GM23338 (cell line): ENCODE measurements at regions not wholly inside any gene's neighbourhood (a gene's known extent, or its start where the extent isn't known, plus 50 kb on each side); places are given as distances from the start of the nearest gene placed in this dataset.

Experiments
- ATAC-seq: fragments of 200-7000 bp; cut with Tn5 transposase; 3 replicates; pipeline ENCODE4 v1.9.1; 2020
- DNase-seq: peaks from one replicate; pipeline ENCODE4 v3.0.0-alpha.2; 2015; ENCODE audit warnings: low spot score
- H2AFZ ChIP-seq: fragments of 200-600 bp; sonication (generic); 2 replicates; pipeline ENCODE4 v1.8.0; 2016; ENCODE audit warnings: antibody characterized with exemption, mild to moderate bottlenecking, moderate library complexity
- H3F3A ChIP-seq: fragments of 200-600 bp; sonication (generic); replicated peaks from 2 replicates; pipeline ENCODE4 v1.8.0; 2017; ENCODE audit warnings: antibody characterized with exemption, mixed run types, low read depth
- H3K27ac ChIP-seq: fragments of 200-600 bp; sonication (generic); 2 replicates; pipeline ENCODE4 v1.6.1; 2016; ENCODE audit warnings: low read depth
- H3K27me3 ChIP-seq: fragments of 200-600 bp; sonication (generic); 2 replicates; pipeline ENCODE4 v1.8.0; 2016; ENCODE audit warnings: mild to moderate bottlenecking, mixed run types, moderate library complexity; ENCODE audit not compliant: insufficient read depth
- H3K36me3 ChIP-seq: fragments of 200-600 bp; sonication (generic); 2 replicates; pipeline ENCODE4 v1.8.0; 2016; ENCODE audit warnings: mild to moderate bottlenecking; ENCODE audit not compliant: insufficient read depth
- H3K4me1 ChIP-seq: fragments of 200-600 bp; sonication (generic); 2 replicates; pipeline ENCODE4 v1.8.0; 2016; ENCODE audit warnings: mild to moderate bottlenecking, moderate library complexity; ENCODE audit not compliant: insufficient read depth
- H3K4me2 ChIP-seq: fragments of 200-600 bp; sonication (generic); 2 replicates; pipeline ENCODE4 v1.7.1; 2017; ENCODE audit warnings: mixed run types
- H3K4me3 ChIP-seq: fragments of 200-600 bp; sonication (generic); 2 replicates; pipeline ENCODE4 v1.6.1; 2016; ENCODE audit warnings: mixed run types
- H3K79me2 ChIP-seq: fragments of 200-600 bp; sonication (generic); replicated peaks from 2 replicates; pipeline ENCODE4 v1.8.0; 2017; ENCODE audit warnings: mild to moderate bottlenecking; ENCODE audit not compliant: insufficient read depth
- H3K9me2 ChIP-seq: fragments of 200-600 bp; sonication (generic); 2 replicates; pipeline ENCODE4 v1.8.0; 2017; ENCODE audit not compliant: insufficient read depth
- H4K20me1 ChIP-seq: fragments of 200-600 bp; sonication (generic); replicated peaks from 2 replicates; pipeline ENCODE4 v1.8.0; 2017; ENCODE audit warnings: mild to moderate bottlenecking; ENCODE audit not compliant: insufficient read depth
- H3K27ac Mint-ChIP-seq: 2 replicates; pipeline ENCODE4 v1.8.0; 2020; ENCODE audit warnings: inconsistent platforms, mild to moderate bottlenecking, moderate library complexity, mixed read lengths
- H3K27me3 Mint-ChIP-seq: 3 replicates; pipeline ENCODE4 v1.8.0; 2022; ENCODE audit warnings: low read depth, mild to moderate bottlenecking, moderate library complexity, mixed read lengths, inconsistent platforms; ENCODE audit not compliant: insufficient read depth, poor library complexity
- H3K36me3 Mint-ChIP-seq: 3 replicates; pipeline ENCODE4 v1.8.0; 2021; ENCODE audit warnings: low read depth, mild to moderate bottlenecking, inconsistent platforms, moderate library complexity, mixed read lengths
- H3K4me1 Mint-ChIP-seq: 3 replicates; pipeline ENCODE4 v1.8.0; 2020; ENCODE audit warnings: mild to moderate bottlenecking, inconsistent platforms, mixed read lengths
- H3K4me3 Mint-ChIP-seq: 3 replicates; pipeline ENCODE4 v1.8.0; 2021; ENCODE audit warnings: moderate library complexity, mild to moderate bottlenecking, inconsistent platforms, mixed read lengths
- H3K9me3 Mint-ChIP-seq: 3 replicates; pipeline ENCODE4 v1.8.0; 2020; ENCODE audit warnings: moderate library complexity, mild to moderate bottlenecking, inconsistent platforms, mixed read lengths
- CREB1 ChIP-seq: fragments of 250-450 bp; sonication (Bioruptor Pico); IDR thresholded peaks from 2 replicates; pipeline ENCODE4 v1.5.0; 2020; ENCODE audit warnings: low read depth, mild to moderate bottlenecking, moderate library complexity
- ETS1 ChIP-seq: IDR thresholded peaks from 2 replicates; pipeline ENCODE4 v1.6.1; 2016; ENCODE audit warnings: antibody characterized with exemption
- EZH2 ChIP-seq: fragments of 200-600 bp; sonication (generic); IDR thresholded peaks from one replicate; pipeline ENCODE4 v1.8.0; 2017; ENCODE audit warnings: antibody characterized with exemption, mild to moderate bottlenecking, low read depth; ENCODE audit not compliant: unreplicated experiment
- JUNB ChIP-seq: IDR thresholded peaks from one replicate; pipeline ENCODE4 v1.6.1; 2016; ENCODE audit warnings: antibody characterized with exemption; ENCODE audit not compliant: unreplicated experiment
- NANOG ChIP-seq: IDR thresholded peaks from 2 replicates; pipeline ENCODE4 v1.6.1; 2016; ENCODE audit warnings: antibody characterized with exemption, borderline replicate concordance
- STAT1 ChIP-seq: IDR thresholded peaks from one replicate; pipeline ENCODE4 v1.6.1; 2016; ENCODE audit warnings: antibody characterized with exemption; ENCODE audit not compliant: unreplicated experiment
- ZNF114 ChIP-seq: fragments of 250-450 bp; sonication (Bioruptor Pico); IDR thresholded peaks from 2 replicates; pipeline ENCODE4 v1.5.0; 2020; ENCODE audit warnings: mild to moderate bottlenecking, moderate library complexity
- ZNF331 ChIP-seq: fragments of 250-450 bp; sonication (Bioruptor Pico); IDR thresholded peaks from 2 replicates; pipeline ENCODE4 v1.5.0; 2020; ENCODE audit warnings: low read depth, mild to moderate bottlenecking, moderate library complexity
- ZNF462 ChIP-seq: fragments of 250-450 bp; sonication (Bioruptor Pico); IDR thresholded peaks from 2 replicates; pipeline ENCODE4 v1.5.0; 2020; ENCODE audit warnings: mild to moderate bottlenecking, moderate library complexity
- TF ChIP-seq, protein P1 (sequence below), 2 experiments: fragments of 200-600 bp in 1 of 2; sonication (generic) in 1 of 2; conservative IDR thresholded peaks; 2 replicates each; pipeline versions ENCODE4 v1.5.1 to v1.6.1; 2016 to 2017; ENCODE audit warnings: antibody characterized with exemption in 2 of 2, low read depth in 2 of 2, mild to moderate bottlenecking in 2 of 2, moderate library complexity in 1 of 2
- TF ChIP-seq, protein P2 (sequence below): IDR thresholded peaks from one replicate; pipeline ENCODE4 v1.6.1; 2018; ENCODE audit warnings: antibody characterized with exemption; ENCODE audit not compliant: unreplicated experiment

GRCh38 chr7:121519548-121520521 lies 123.7 kb upstream of the FAM3C start:
- no peak overlapping the region for H3K27ac ChIP-seq
- no peaks in the 10 kb centered on the region for H3K27me3 ChIP-seq
- H3F3A ChIP-seq = no peaks in the 10 kb centered on the region
- Mint-ChIP-seq H3K27ac (no peak overlapping the region), H3K4me3 (no peak overlapping the region), H3K9me3 (no peaks in the 10 kb centered on the region), H3K36me3 (no peaks in the 10 kb centered on the region), H3K4me1 (no peaks in the 10 kb centered on the region), H3K27me3 (no peaks in the 10 kb centered on the region)
- no peaks in the 10 kb centered on the region for H3K36me3 ChIP-seq
- no peaks in the 10 kb centered on the region for H3K79me2 ChIP-seq
- no peak overlapping the region for H3K4me2 ChIP-seq
- TF ChIP-seq EZH2 (no peak), ZNF462 (CRISPR knock-in tag) (no peak), ETS1 (no peak), NANOG (no peak), JUNB (no peak), CREB1 (no peak), ZNF114 (no peak), ZNF331 (CRISPR knock-in tag) (no peak), STAT1 (no peak)
- TF ChIP-seq, protein P1, sequence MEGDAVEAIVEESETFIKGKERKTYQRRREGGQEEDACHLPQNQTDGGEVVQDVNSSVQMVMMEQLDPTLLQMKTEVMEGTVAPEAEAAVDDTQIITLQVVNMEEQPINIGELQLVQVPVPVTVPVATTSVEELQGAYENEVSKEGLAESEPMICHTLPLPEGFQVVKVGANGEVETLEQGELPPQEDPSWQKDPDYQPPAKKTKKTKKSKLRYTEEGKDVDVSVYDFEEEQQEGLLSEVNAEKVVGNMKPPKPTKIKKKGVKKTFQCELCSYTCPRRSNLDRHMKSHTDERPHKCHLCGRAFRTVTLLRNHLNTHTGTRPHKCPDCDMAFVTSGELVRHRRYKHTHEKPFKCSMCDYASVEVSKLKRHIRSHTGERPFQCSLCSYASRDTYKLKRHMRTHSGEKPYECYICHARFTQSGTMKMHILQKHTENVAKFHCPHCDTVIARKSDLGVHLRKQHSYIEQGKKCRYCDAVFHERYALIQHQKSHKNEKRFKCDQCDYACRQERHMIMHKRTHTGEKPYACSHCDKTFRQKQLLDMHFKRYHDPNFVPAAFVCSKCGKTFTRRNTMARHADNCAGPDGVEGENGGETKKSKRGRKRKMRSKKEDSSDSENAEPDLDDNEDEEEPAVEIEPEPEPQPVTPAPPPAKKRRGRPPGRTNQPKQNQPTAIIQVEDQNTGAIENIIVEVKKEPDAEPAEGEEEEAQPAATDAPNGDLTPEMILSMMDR (conservative IDR thresholded peaks at IDR 0.05; ENCODE audit: low read depth in 2 of 2) = no peak
- TF ChIP-seq, protein P2, sequence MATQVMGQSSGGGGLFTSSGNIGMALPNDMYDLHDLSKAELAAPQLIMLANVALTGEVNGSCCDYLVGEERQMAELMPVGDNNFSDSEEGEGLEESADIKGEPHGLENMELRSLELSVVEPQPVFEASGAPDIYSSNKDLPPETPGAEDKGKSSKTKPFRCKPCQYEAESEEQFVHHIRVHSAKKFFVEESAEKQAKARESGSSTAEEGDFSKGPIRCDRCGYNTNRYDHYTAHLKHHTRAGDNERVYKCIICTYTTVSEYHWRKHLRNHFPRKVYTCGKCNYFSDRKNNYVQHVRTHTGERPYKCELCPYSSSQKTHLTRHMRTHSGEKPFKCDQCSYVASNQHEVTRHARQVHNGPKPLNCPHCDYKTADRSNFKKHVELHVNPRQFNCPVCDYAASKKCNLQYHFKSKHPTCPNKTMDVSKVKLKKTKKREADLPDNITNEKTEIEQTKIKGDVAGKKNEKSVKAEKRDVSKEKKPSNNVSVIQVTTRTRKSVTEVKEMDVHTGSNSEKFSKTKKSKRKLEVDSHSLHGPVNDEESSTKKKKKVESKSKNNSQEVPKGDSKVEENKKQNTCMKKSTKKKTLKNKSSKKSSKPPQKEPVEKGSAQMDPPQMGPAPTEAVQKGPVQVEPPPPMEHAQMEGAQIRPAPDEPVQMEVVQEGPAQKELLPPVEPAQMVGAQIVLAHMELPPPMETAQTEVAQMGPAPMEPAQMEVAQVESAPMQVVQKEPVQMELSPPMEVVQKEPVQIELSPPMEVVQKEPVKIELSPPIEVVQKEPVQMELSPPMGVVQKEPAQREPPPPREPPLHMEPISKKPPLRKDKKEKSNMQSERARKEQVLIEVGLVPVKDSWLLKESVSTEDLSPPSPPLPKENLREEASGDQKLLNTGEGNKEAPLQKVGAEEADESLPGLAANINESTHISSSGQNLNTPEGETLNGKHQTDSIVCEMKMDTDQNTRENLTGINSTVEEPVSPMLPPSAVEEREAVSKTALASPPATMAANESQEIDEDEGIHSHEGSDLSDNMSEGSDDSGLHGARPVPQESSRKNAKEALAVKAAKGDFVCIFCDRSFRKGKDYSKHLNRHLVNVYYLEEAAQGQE = no peak
- no peaks in the 10 kb centered on the region for H4K20me1 ChIP-seq
- peak overlapping the region; percentile 79; the same call in 1 of the 2 replicates for H2AFZ ChIP-seq
- ATAC-seq (no peak), DNase-seq (no peak)
- peaks cover 19% of the 10 kb centered on the region for H3K9me2 ChIP-seq
- H3K4me1 ChIP-seq = no peaks in the 10 kb centered on the region
- H3K4me3 ChIP-seq = no peak overlapping the region
